H9 (cell line): ENCODE measurements at regions not wholly inside any gene's neighbourhood (a gene's known extent, or its start where the extent isn't known, plus 50 kb on each side); places are given as distances from the start of the nearest gene placed in this dataset.

Experiments used
- DNase-seq: peaks from one replicate; pipeline ENCODE4 v3.0.0-alpha.2; 2017
- H2AFZ ChIP-seq: one replicate; pipeline ENCODE4 v1.6.1; 2013; ENCODE audit warnings: mild to moderate bottlenecking, low read length, control low read depth, moderate library complexity
- H2AK5ac ChIP-seq: 2 replicates; pipeline ENCODE4 v1.6.1; 2013; ENCODE audit warnings: low read length, control low read depth, mixed read lengths; ENCODE audit not compliant: insufficient read length
- H2BK120ac ChIP-seq: one replicate; pipeline ENCODE4 v1.6.1; 2013; ENCODE audit warnings: low read depth, mild to moderate bottlenecking, low read length, control low read depth, inconsistent platforms; ENCODE audit not compliant: poor library complexity, severe bottlenecking
- H2BK12ac ChIP-seq: 2 replicates; pipeline ENCODE4 v1.6.1; 2013; ENCODE audit warnings: low read length, control low read depth, mixed read lengths, low read depth; ENCODE audit not compliant: insufficient read length
- H2BK15ac ChIP-seq: 2 replicates; pipeline ENCODE4 v1.6.1; 2013; ENCODE audit warnings: low read depth, low read length, control low read depth
- H2BK20ac ChIP-seq: one replicate; pipeline ENCODE4 v1.6.1; 2013; ENCODE audit warnings: low read depth, mild to moderate bottlenecking, low read length, control low read depth, inconsistent platforms; ENCODE audit not compliant: poor library complexity, severe bottlenecking
- H2BK5ac ChIP-seq: 2 replicates; pipeline ENCODE4 v1.6.1; 2013; ENCODE audit warnings: low read length, control low read depth, mixed read lengths; ENCODE audit not compliant: insufficient read length
- H3K14ac ChIP-seq: 2 replicates; pipeline ENCODE4 v1.6.1; 2013; ENCODE audit warnings: low read length, control low read depth; ENCODE audit not compliant: insufficient read depth
- H3K18ac ChIP-seq: 2 replicates; pipeline ENCODE4 v1.6.1; 2013; ENCODE audit warnings: low read depth, mild to moderate bottlenecking, mixed read lengths, low read length, control low read depth; ENCODE audit not compliant: insufficient read length
- H3K23ac ChIP-seq: 2 replicates; pipeline ENCODE4 v1.6.1; 2013; ENCODE audit warnings: low read length, control low read depth, mixed read lengths, low read depth; ENCODE audit not compliant: insufficient read length
- H3K23me2 ChIP-seq: 2 replicates; pipeline ENCODE4 v1.6.1; 2013; ENCODE audit warnings: low read depth, mild to moderate bottlenecking, mixed read lengths, low read length, control low read depth; ENCODE audit not compliant: insufficient read length, poor library complexity, severe bottlenecking
- H3K27ac ChIP-seq: 2 replicates; pipeline ENCODE4 v1.5.1; 2013; ENCODE audit warnings: low read length, control low read depth, mixed read lengths, low read depth; ENCODE audit not compliant: insufficient read length
- H3K27me3 ChIP-seq: 2 replicates; pipeline ENCODE4 v1.6.1; 2013; ENCODE audit warnings: low read length, control low read depth, inconsistent platforms; ENCODE audit not compliant: insufficient read depth
- H3K4ac ChIP-seq: 2 replicates; pipeline ENCODE4 v1.6.1; 2013; ENCODE audit warnings: low read depth, mild to moderate bottlenecking, control low read depth, inconsistent platforms, low read length, moderate library complexity
- H3K4me1 ChIP-seq: 2 replicates; pipeline ENCODE4 v1.6.1; 2013; ENCODE audit warnings: low read length, control low read depth, inconsistent platforms; ENCODE audit not compliant: insufficient read depth
- H3K4me2 ChIP-seq: 2 replicates; pipeline ENCODE4 v1.6.1; 2013; ENCODE audit warnings: low read length, control low read depth, mixed read lengths; ENCODE audit not compliant: insufficient read length, insufficient read depth
- H3K56ac ChIP-seq: 2 replicates; pipeline ENCODE4 v1.6.1; 2013; ENCODE audit warnings: low read depth, mild to moderate bottlenecking, mixed read lengths, low read length, control low read depth; ENCODE audit not compliant: insufficient read length
- H3K79me1 ChIP-seq: 2 replicates; pipeline ENCODE4 v1.6.1; 2013; ENCODE audit warnings: low read depth, mild to moderate bottlenecking, moderate library complexity, low read length, control low read depth, inconsistent platforms; ENCODE audit not compliant: insufficient read depth, poor library complexity, severe bottlenecking
- H3K79me2 ChIP-seq: 2 replicates; pipeline ENCODE4 v1.6.1; 2013; ENCODE audit warnings: low read length, control low read depth, inconsistent platforms; ENCODE audit not compliant: insufficient read depth
- H3K9ac ChIP-seq: 2 replicates; pipeline ENCODE4 v1.6.1; 2013; ENCODE audit warnings: low read length, control low read depth, mixed read lengths; ENCODE audit not compliant: insufficient read length; ENCODE audit errors: extremely low read depth
- H3K9me3 ChIP-seq: one replicate; pipeline ENCODE4 v1.6.1; 2013; ENCODE audit warnings: low read depth, low read length, inconsistent platforms; ENCODE audit not compliant: control insufficient read depth
- H3T11ph ChIP-seq: one replicate; pipeline ENCODE4 v1.6.1; 2013; ENCODE audit warnings: mild to moderate bottlenecking, low read length, control low read depth, inconsistent platforms
- H4K20me1 ChIP-seq: one replicate; pipeline ENCODE4 v1.6.1; 2013; ENCODE audit not compliant: control insufficient read depth, insufficient read length, insufficient read depth
- H4K5ac ChIP-seq: 2 replicates; pipeline ENCODE4 v1.6.1; 2013; ENCODE audit warnings: low read depth, mild to moderate bottlenecking, mixed read lengths, low read length, control low read depth; ENCODE audit not compliant: insufficient read length
- H4K8ac ChIP-seq: replicated peaks from 2 replicates; pipeline ENCODE4 v1.6.1; 2013; ENCODE audit warnings: low read length, control low read depth, mixed read lengths, low read depth; ENCODE audit not compliant: insufficient read length
- H4K91ac ChIP-seq: 2 replicates; pipeline ENCODE4 v1.6.1; 2013; ENCODE audit warnings: low read depth, mild to moderate bottlenecking, moderate library complexity, mixed read lengths, low read length, control low read depth; ENCODE audit not compliant: insufficient read length
- H3K27ac Mint-ChIP-seq, 3 experiments: 2 replicates in 2 of 3; 3 replicates in 1 of 3; pipeline ENCODE4 v1.8.0; 2020 to 2021; ENCODE audit warnings: mixed read lengths in 3 of 3, mild to moderate bottlenecking in 1 of 3, moderate library complexity in 1 of 3
- H3K27me3 Mint-ChIP-seq: 2 replicates; pipeline ENCODE4 v1.8.0; 2021; ENCODE audit warnings: low read depth, mild to moderate bottlenecking, moderate library complexity, mixed read lengths
- H3K36me3 Mint-ChIP-seq, 3 experiments: 2 replicates in 2 of 3; 3 replicates in 1 of 3; pipeline ENCODE4 v1.8.0; 2020 to 2021; ENCODE audit warnings: low read depth in 3 of 3, mixed read lengths in 3 of 3; ENCODE audit not compliant: insufficient read depth in 1 of 3
- H3K4me1 Mint-ChIP-seq, 2 experiments: 2 replicates each; pipeline ENCODE4 v1.8.0; 2020; ENCODE audit warnings: mixed read lengths in 2 of 2
- H3K4me3 Mint-ChIP-seq, 2 experiments: 2 replicates in 1 of 2; 3 replicates in 1 of 2; pipeline ENCODE4 v1.8.0; 2020 to 2021; ENCODE audit warnings: mild to moderate bottlenecking in 2 of 2, mixed read lengths in 2 of 2, moderate library complexity in 1 of 2
- H3K9me3 Mint-ChIP-seq, 2 experiments: 2 replicates in 1 of 2; 3 replicates in 1 of 2; pipeline ENCODE4 v1.8.0; 2020; ENCODE audit warnings: mild to moderate bottlenecking in 2 of 2, mixed read lengths in 2 of 2, moderate library complexity in 1 of 2
- CTCF ChIP-seq: fragments of 200-600 bp; sonication (generic); conservative IDR thresholded peaks from 3 replicates; pipeline ENCODE4 v1.8.0; 2021; ENCODE audit warnings: antibody characterized with exemption, mild to moderate bottlenecking
- WGBS: extraction: QIAGEN DNeasy Blood & Tissue Kit; methylation state at CpG from one replicate; pipeline ENCODE4 v1.1.7; 2013; ENCODE audit warnings: missing lambda C conversion rate, low lambda C conversion rate, mixed read lengths; ENCODE audit not compliant: insufficient read length; ENCODE audit errors: extremely low coverage; 5-methylcytosine and 5-hydroxymethylcytosine counted together

DNA sequence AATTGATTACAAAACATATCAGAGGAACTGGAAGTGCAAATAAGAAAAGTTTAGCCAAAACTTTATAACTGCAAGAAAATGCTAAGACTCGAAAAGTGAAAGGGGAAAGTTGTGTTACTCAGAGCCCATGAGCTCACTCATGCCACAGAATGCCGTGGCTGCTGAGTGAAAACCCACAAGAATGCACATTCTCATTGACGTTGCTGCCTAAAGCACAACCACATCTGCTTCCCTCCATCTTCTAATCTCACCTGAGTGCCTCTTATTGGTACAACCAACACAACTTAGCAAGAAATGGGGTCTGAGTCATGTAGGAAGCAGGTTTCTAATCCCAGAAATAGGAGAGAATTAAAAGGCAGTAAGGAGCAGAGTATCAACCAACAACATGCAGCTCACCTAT, 259.7 kb downstream of the LNPK start:
- no peaks in the 10 kb centered on the region for H3K27me3 ChIP-seq
- no peaks in the 10 kb centered on the region for H3K27me3 Mint-ChIP-seq
- no peak overlapping the region for H4K8ac ChIP-seq
- H3K27ac ChIP-seq: no peak overlapping the region
- H2BK5ac ChIP-seq: no peak overlapping the region
- no peak overlapping the region for H4K5ac ChIP-seq
- H3K9ac ChIP-seq: no peak overlapping the region
- WGBS: no CpG with 5 or more reads among the region's 3 CpGs
- no peak overlapping the region for H3K18ac ChIP-seq
- no peak overlapping the region for H3K27ac Mint-ChIP-seq
- H3K4me1 ChIP-seq: peaks cover 3% of the 10 kb centered on the region; the same call in 1 of the 2 replicates
- no peak overlapping the region for H3K4ac ChIP-seq
- H3K36me3 Mint-ChIP-seq: no peaks in the 10 kb centered on the region
- no peak for TF ChIP-seq CTCF
- H2AFZ ChIP-seq: no peak overlapping the region
- no peak for DNase-seq
- no peaks in the 10 kb centered on the region for H3K23me2 ChIP-seq
- no peak overlapping the region for H3K4me3 Mint-ChIP-seq
- no peak overlapping the region for H2AK5ac ChIP-seq
- no peaks in the 10 kb centered on the region for H3K9me3 Mint-ChIP-seq
- no peaks in the 10 kb centered on the region for H3K9me3 ChIP-seq
- peaks cover 19 to 26% of the 10 kb centered on the region in 2 experiments for H3K4me1 Mint-ChIP-seq
- no peak overlapping the region for H2BK15ac ChIP-seq
- H2BK12ac ChIP-seq: no peak overlapping the region
- H3K4me2 ChIP-seq: no peak overlapping the region
- H4K20me1 ChIP-seq: no peaks in the 10 kb centered on the region
- no peak overlapping the region for H3T11ph ChIP-seq
- H3K79me1 ChIP-seq: no peaks in the 10 kb centered on the region
- no peak overlapping the region for H3K14ac ChIP-seq
- no peak overlapping the region for H3K56ac ChIP-seq
- no peak overlapping the region for H4K91ac ChIP-seq
- H3K79me2 ChIP-seq: no peaks in the 10 kb centered on the region
- no peak overlapping the region for H2BK120ac ChIP-seq
- no peak overlapping the region for H3K23ac ChIP-seq
- H2BK20ac ChIP-seq: no peak overlapping the region
